ENCODE measurements at regions not wholly inside any gene's neighbourhood (a gene's known extent, or its start where the extent isn't known, plus 50 kb on each side); places are given as distances from the start of the nearest gene placed in this dataset.

DNA sequence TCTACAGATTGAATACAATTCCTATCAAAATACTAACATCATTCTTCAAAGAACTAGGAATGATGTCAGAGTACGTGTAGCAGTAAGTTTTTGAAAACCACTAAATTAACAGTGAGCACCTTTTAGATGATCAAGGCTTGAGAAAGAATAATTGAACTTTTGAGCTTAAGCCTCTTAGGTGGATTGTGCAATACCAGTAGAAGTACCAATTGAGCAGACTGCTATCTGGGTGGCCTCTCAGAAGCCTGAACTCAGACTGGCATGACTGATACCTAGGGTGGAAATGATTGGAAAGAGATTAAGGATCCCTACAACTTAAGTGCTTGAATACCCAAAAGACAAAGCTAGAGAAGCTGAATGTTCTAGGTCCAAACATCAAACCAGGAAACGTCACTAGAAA lies 200.3 kb upstream of the GALNTL6 start:
- no peak overlapping the region for H3K27ac ChIP-seq (ENCODE audit: low read length)
- no peak for TF ChIP-seq EZH2 (IDR thresholded peaks at IDR 0.05; ENCODE audit: low read length, unreplicated experiment)
- TF ChIP-seq, protein P1, sequence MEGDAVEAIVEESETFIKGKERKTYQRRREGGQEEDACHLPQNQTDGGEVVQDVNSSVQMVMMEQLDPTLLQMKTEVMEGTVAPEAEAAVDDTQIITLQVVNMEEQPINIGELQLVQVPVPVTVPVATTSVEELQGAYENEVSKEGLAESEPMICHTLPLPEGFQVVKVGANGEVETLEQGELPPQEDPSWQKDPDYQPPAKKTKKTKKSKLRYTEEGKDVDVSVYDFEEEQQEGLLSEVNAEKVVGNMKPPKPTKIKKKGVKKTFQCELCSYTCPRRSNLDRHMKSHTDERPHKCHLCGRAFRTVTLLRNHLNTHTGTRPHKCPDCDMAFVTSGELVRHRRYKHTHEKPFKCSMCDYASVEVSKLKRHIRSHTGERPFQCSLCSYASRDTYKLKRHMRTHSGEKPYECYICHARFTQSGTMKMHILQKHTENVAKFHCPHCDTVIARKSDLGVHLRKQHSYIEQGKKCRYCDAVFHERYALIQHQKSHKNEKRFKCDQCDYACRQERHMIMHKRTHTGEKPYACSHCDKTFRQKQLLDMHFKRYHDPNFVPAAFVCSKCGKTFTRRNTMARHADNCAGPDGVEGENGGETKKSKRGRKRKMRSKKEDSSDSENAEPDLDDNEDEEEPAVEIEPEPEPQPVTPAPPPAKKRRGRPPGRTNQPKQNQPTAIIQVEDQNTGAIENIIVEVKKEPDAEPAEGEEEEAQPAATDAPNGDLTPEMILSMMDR (conservative IDR thresholded peaks at IDR 0.05; ENCODE audit: low read depth, low read length) = no peak
- no peak overlapping the region for H3K4me3 ChIP-seq (ENCODE audit: low read length)
- DNase-seq (no peak), ATAC-seq (no peak)
- intact Hi-C loops (cut with micrococcal nuclease) = no loop called here
- no peaks in the 10 kb centered on the region for H3K4me1 ChIP-seq (ENCODE audit: insufficient read depth, low read length)
- no peak overlapping the region for H3K9ac ChIP-seq (ENCODE audit: low read length)
- no peaks in the 10 kb centered on the region for H3K27me3 ChIP-seq (ENCODE audit: low read length)
- H3K36me3 ChIP-seq (ENCODE audit: low read depth, low read length) = no peaks in the 10 kb centered on the region
- POLR2A ChIA-PET (ENCODE audit: unreplicated experiment) = no interaction called here
- CTCF ChIA-PET = no interaction called here
- H3F3A ChIP-seq (ENCODE audit: low read length, unreplicated experiment) = no peaks in the 10 kb centered on the region
- no peak overlapping the region for H3K4me2 ChIP-seq (ENCODE audit: low read length)
- H2AFZ ChIP-seq (ENCODE audit: low read length) = no peak overlapping the region
- no peaks in the 10 kb centered on the region for H3K9me2 ChIP-seq (replicated peaks; ENCODE audit: low read length)
- no peaks in the 10 kb centered on the region for H3K9me3 ChIP-seq (ENCODE audit: low read length)
- BruUV-seq (replicated peaks) = no TSS peak
- no peaks in the 10 kb centered on the region for H3K79me2 ChIP-seq (ENCODE audit: low read length)
- no peaks in the 10 kb centered on the region for H4K20me1 ChIP-seq (ENCODE audit: low read length)

DNA sequence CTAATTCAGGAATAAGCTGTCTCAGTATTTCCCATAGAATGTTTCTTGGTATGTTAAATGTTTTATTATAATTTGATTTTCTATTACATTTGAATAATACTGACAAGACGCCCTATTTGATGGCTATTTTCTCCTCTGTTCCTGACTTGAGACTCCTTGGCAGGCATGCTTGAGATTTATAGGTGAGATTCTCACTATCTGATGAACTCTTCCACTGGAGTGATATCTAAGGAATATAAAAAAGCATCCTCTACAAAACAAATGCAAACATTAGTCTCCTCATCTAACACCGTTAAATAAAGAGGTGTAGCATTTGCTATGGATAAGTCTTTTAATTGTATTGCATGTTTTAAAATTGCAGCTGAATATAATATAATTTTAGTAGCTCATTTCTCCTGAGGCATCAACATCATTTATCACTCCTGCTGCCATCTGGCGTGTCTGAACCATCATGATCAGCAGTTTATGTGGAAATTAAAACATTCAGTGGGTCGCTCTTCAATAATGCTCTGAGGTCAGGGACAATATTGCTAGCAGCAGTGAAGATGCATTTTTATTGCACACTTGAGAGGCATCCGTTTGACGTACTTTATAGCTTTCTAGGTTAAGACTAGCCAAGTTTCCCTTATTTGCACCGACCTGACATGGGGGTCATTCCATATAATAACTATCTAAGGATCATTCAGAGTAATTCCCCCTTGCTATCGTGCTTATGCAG lies 210.4 kb upstream of the GALNTL6 start:
- Histone ChIP-seq H3K27ac (ENCODE audit: low read length) (no peak overlapping the region), H3K27me3 (ENCODE audit: low read length) (no peaks in the 10 kb centered on the region), H4K20me1 (ENCODE audit: low read length) (no peaks in the 10 kb centered on the region), H3F3A (ENCODE audit: low read length, unreplicated experiment) (no peaks in the 10 kb centered on the region), H3K4me1 (ENCODE audit: insufficient read depth, low read length) (no peaks in the 10 kb centered on the region), H3K9ac (ENCODE audit: low read length) (no peak overlapping the region), H3K9me2 (replicated peaks; ENCODE audit: low read length) (no peaks in the 10 kb centered on the region), H3K4me3 (ENCODE audit: low read length) (peak overlapping the region; percentile 21; the same call in 1 of the 2 replicates), H3K9me3 (ENCODE audit: low read length) (no peaks in the 10 kb centered on the region), H2AFZ (ENCODE audit: low read length) (no peak overlapping the region), H3K36me3 (ENCODE audit: low read depth, low read length) (no peaks in the 10 kb centered on the region), H3K4me2 (ENCODE audit: low read length) (0 out of 2 replicates have a peak overlapping the region, but pooled peaks have one; percentile 49), H3K79me2 (ENCODE audit: low read length) (no peaks in the 10 kb centered on the region)
- no TSS peak for BruUV-seq (replicated peaks)
- intact Hi-C loops (cut with micrococcal nuclease) = no loop called here
- ChIA-PET POLR2A (ENCODE audit: unreplicated experiment) (no interaction called here), CTCF (no interaction called here)
- TF ChIP-seq, protein P1 (conservative IDR thresholded peaks at IDR 0.05; ENCODE audit: low read depth, low read length) = no peak
- TF ChIP-seq EZH2phosphoT487 (IDR thresholded peaks at IDR 0.05; ENCODE audit: borderline replicate concordance, low read length) (no peak), EZH2 (IDR thresholded peaks at IDR 0.05; ENCODE audit: low read length, unreplicated experiment) (no peak)
- DNase-seq = no peak
- ATAC-seq = no peak

DNA sequence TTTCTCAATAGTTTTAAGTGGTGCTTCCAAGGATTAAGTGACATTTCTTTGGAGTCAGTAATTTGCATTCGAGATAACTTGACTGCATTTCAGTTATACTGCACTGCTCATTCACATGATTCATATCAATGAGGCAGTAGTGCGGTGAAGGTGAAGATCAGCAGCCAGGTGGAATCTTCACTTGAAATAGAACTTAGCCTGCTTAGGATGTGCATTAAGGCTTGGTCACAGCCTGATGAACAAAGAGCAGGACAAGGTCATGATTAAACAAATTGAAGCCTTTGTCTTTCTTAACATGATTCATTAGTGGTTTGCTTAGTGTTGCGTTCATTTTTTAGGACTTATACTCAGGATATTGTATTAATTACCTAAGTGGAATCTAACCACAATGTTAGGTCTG lies 212.1 kb upstream of the GALNTL6 start:
- Histone ChIP-seq H3K9me2 (replicated peaks; ENCODE audit: low read length) (no peaks in the 10 kb centered on the region), H3K4me3 (ENCODE audit: low read length) (no peak overlapping the region), H3K4me1 (ENCODE audit: insufficient read depth, low read length) (no peaks in the 10 kb centered on the region), H3K9ac (ENCODE audit: low read length) (no peak overlapping the region), H3K36me3 (ENCODE audit: low read depth, low read length) (no peaks in the 10 kb centered on the region), H2AFZ (ENCODE audit: low read length) (no peak overlapping the region), H3K27me3 (ENCODE audit: low read length) (no peaks in the 10 kb centered on the region), H3K4me2 (ENCODE audit: low read length) (no peak overlapping the region), H3K27ac (ENCODE audit: low read length) (no peak overlapping the region), H3K9me3 (ENCODE audit: low read length) (no peaks in the 10 kb centered on the region), H3F3A (ENCODE audit: low read length, unreplicated experiment) (no peaks in the 10 kb centered on the region), H3K79me2 (ENCODE audit: low read length) (no peaks in the 10 kb centered on the region), H4K20me1 (ENCODE audit: low read length) (no peaks in the 10 kb centered on the region)
- ChIA-PET POLR2A (ENCODE audit: unreplicated experiment) (no interaction called here), CTCF (no interaction called here)
- DNase-seq (no peak), ATAC-seq (no peak)
- TF ChIP-seq EZH2phosphoT487 (IDR thresholded peaks at IDR 0.05; ENCODE audit: borderline replicate concordance, low read length) (no peak), EZH2 (IDR thresholded peaks at IDR 0.05; ENCODE audit: low read length, unreplicated experiment) (no peak)
- TF ChIP-seq, protein P1 (conservative IDR thresholded peaks at IDR 0.05; ENCODE audit: low read depth, low read length) = no peak
- BruUV-seq (replicated peaks) = no TSS peak
- intact Hi-C loops (cut with micrococcal nuclease) = no loop called here
